ENCODE measurements at regions not wholly inside any gene's neighbourhood (a gene's known extent, or its start where the extent isn't known, plus 50 kb on each side); places are given as distances from the start of the nearest gene placed in this dataset.

DNA sequence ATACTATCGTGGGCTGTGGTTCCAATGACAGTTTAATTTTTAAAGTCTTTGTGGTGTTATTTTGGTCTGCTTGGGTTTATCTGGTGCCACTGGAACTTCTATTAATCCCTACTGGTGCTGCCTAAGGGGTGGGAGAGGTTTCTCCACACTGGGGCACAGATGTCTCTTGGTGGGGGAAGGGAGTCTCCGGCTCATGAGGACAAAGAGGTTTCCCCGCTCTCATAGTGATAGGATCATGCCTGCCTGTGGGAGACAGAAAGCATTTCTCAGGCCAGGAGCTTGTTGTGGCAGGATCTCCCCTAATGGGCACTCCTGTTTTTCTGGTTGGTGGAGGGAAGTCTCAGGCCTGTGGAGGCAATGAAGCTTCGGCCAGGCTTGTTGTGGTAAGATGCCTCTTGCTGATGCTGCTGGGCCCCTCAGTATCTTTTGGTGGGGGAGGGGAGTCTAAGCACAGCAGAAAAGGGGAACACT lies 84.3 kb upstream of the THRB start:
- no peak overlapping the region for H2AFZ ChIP-seq (ENCODE audit: low read depth, low read length)
- H3K9me3 ChIP-seq (ENCODE audit: low read length), result no peaks in the 10 kb centered on the region
- no peaks in the 10 kb centered on the region for H3K79me2 ChIP-seq (replicated peaks; ENCODE audit: insufficient read depth, low read length)
- no peak overlapping the region for H3K27ac ChIP-seq (ENCODE audit: low read length)
- TF ChIP-seq SMC3 (conservative IDR thresholded peaks at IDR 0.05; ENCODE audit: poor library complexity) (no peak), TAF1 (IDR thresholded peaks at IDR 0.05; ENCODE audit: low read depth) (no peak), RAD21 (conservative IDR thresholded peaks at IDR 0.05) (no peak), EP300 (conservative IDR thresholded peaks at IDR 0.05; ENCODE audit: poor library complexity, severe bottlenecking) (no peak), MXI1 (conservative IDR thresholded peaks at IDR 0.05; ENCODE audit: poor library complexity, severe bottlenecking) (no peak), POLR2AphosphoS5 (IDR thresholded peaks at IDR 0.05) (no peak), EZH2 (IDR thresholded peaks at IDR 0.05; ENCODE audit: borderline replicate concordance, insufficient read depth, low read length, poor library complexity, severe bottlenecking) (no peak)
- TF ChIP-seq, protein P1, sequence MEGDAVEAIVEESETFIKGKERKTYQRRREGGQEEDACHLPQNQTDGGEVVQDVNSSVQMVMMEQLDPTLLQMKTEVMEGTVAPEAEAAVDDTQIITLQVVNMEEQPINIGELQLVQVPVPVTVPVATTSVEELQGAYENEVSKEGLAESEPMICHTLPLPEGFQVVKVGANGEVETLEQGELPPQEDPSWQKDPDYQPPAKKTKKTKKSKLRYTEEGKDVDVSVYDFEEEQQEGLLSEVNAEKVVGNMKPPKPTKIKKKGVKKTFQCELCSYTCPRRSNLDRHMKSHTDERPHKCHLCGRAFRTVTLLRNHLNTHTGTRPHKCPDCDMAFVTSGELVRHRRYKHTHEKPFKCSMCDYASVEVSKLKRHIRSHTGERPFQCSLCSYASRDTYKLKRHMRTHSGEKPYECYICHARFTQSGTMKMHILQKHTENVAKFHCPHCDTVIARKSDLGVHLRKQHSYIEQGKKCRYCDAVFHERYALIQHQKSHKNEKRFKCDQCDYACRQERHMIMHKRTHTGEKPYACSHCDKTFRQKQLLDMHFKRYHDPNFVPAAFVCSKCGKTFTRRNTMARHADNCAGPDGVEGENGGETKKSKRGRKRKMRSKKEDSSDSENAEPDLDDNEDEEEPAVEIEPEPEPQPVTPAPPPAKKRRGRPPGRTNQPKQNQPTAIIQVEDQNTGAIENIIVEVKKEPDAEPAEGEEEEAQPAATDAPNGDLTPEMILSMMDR (IDR thresholded peaks at IDR 0.05; ENCODE audit: poor library complexity, severe bottlenecking), result no peak
- TF ChIP-seq, protein P2, sequence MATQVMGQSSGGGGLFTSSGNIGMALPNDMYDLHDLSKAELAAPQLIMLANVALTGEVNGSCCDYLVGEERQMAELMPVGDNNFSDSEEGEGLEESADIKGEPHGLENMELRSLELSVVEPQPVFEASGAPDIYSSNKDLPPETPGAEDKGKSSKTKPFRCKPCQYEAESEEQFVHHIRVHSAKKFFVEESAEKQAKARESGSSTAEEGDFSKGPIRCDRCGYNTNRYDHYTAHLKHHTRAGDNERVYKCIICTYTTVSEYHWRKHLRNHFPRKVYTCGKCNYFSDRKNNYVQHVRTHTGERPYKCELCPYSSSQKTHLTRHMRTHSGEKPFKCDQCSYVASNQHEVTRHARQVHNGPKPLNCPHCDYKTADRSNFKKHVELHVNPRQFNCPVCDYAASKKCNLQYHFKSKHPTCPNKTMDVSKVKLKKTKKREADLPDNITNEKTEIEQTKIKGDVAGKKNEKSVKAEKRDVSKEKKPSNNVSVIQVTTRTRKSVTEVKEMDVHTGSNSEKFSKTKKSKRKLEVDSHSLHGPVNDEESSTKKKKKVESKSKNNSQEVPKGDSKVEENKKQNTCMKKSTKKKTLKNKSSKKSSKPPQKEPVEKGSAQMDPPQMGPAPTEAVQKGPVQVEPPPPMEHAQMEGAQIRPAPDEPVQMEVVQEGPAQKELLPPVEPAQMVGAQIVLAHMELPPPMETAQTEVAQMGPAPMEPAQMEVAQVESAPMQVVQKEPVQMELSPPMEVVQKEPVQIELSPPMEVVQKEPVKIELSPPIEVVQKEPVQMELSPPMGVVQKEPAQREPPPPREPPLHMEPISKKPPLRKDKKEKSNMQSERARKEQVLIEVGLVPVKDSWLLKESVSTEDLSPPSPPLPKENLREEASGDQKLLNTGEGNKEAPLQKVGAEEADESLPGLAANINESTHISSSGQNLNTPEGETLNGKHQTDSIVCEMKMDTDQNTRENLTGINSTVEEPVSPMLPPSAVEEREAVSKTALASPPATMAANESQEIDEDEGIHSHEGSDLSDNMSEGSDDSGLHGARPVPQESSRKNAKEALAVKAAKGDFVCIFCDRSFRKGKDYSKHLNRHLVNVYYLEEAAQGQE (IDR thresholded peaks at IDR 0.05; ENCODE audit: borderline replicate concordance), result no peak
- H3K27me3 ChIP-seq (ENCODE audit: insufficient read depth, low read depth, low read length), result no peaks in the 10 kb centered on the region
- no peaks in the 10 kb centered on the region for H4K20me1 ChIP-seq (ENCODE audit: insufficient read depth)
- H3K9me2 ChIP-seq (ENCODE audit: insufficient read depth, low read length), result no peaks in the 10 kb centered on the region
- no peak overlapping the region for H3K9ac ChIP-seq (ENCODE audit: low read length)
- no peak overlapping the region for H3K4me3 ChIP-seq (ENCODE audit: low read length)
- H3K36me3 ChIP-seq (ENCODE audit: insufficient read depth, low read length), result no peaks in the 10 kb centered on the region
- no peaks in the 10 kb centered on the region for H3F3A ChIP-seq (ENCODE audit: insufficient read depth, low read length, poor library complexity, severe bottlenecking)
- no peak overlapping the region for H3K4me2 ChIP-seq (ENCODE audit: low read length)

DNA sequence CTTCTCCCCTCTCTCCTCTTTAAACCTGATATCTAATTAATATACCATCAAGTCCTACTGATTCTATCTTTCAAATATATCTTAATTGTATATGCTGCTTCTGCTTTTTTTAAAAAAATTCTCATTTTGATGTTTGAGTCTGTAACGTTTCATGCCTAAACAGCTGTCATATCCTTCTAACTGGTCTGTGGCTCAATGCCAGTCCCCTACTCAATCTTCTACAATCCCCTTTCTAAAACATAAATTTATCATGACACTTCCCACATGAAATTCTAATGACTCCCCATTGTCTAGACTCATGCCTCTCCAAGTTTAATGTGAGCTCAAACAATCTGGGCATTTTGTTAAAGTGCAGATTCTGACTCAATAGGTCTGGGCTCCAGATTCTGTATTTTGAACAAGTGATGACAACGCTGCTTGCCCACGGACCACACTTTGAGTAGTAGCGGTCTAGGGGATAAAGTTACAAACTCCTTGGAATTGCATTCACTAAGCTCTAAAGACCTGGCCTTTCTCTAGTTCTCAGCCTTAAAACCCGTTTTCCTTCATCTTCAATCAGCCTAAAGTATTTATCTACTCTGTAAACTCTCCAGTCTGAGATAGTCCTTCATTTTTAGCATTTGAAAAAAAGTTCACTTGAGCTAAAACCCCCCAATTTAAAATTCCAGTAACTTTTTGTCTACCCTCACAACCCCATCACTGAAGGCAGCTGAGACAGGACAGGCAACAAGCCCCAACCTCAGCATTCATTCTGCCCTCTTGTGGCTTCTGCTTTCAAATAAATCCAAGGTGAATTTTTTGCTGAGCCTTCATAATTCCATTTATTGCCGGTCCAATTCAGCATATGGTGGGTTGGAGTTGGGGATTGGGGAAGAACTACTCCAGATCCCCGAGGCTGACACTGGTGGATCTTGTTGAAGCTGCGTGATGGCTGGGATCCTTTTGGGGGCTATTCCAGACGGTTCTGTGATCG lies 88.1 kb upstream of the THRB start:
- Histone ChIP-seq H3K4me2 (ENCODE audit: low read length) (no peak overlapping the region), H3K4me3 (ENCODE audit: low read length) (no peak overlapping the region), H2AFZ (ENCODE audit: low read depth, low read length) (no peak overlapping the region), H3K9ac (ENCODE audit: low read length) (no peak overlapping the region), H3K27me3 (ENCODE audit: insufficient read depth, low read depth, low read length) (no peaks in the 10 kb centered on the region), H4K20me1 (ENCODE audit: insufficient read depth) (no peaks in the 10 kb centered on the region), H3K9me2 (ENCODE audit: insufficient read depth, low read length) (no peaks in the 10 kb centered on the region), H3F3A (ENCODE audit: insufficient read depth, low read length, poor library complexity, severe bottlenecking) (no peaks in the 10 kb centered on the region), H3K36me3 (ENCODE audit: insufficient read depth, low read length) (no peaks in the 10 kb centered on the region), H3K79me2 (replicated peaks; ENCODE audit: insufficient read depth, low read length) (no peaks in the 10 kb centered on the region), H3K27ac (ENCODE audit: low read length) (no peak overlapping the region), H3K9me3 (ENCODE audit: low read length) (no peaks in the 10 kb centered on the region)
- no peak for TF ChIP-seq EP300 (conservative IDR thresholded peaks at IDR 0.05; ENCODE audit: poor library complexity, severe bottlenecking)
- TF ChIP-seq TAF1 (IDR thresholded peaks at IDR 0.05; ENCODE audit: low read depth), result no peak
- TF ChIP-seq POLR2AphosphoS5 (IDR thresholded peaks at IDR 0.05), result no peak
- TF ChIP-seq, protein P1 (IDR thresholded peaks at IDR 0.05; ENCODE audit: poor library complexity, severe bottlenecking), result no peak
- no peak for TF ChIP-seq MXI1 (conservative IDR thresholded peaks at IDR 0.05; ENCODE audit: poor library complexity, severe bottlenecking)
- no peak for TF ChIP-seq SMC3 (conservative IDR thresholded peaks at IDR 0.05; ENCODE audit: poor library complexity)
- no peak for TF ChIP-seq EZH2 (IDR thresholded peaks at IDR 0.05; ENCODE audit: borderline replicate concordance, insufficient read depth, low read length, poor library complexity, severe bottlenecking)
- TF ChIP-seq RAD21 (conservative IDR thresholded peaks at IDR 0.05), result no peak
- TF ChIP-seq, protein P2 (IDR thresholded peaks at IDR 0.05; ENCODE audit: borderline replicate concordance), result no peak
